ENCODE measurements at regions not wholly inside any gene's neighbourhood (a gene's known extent, or its start where the extent isn't known, plus 50 kb on each side); places are given as distances from the start of the nearest gene placed in this dataset.

DNA sequence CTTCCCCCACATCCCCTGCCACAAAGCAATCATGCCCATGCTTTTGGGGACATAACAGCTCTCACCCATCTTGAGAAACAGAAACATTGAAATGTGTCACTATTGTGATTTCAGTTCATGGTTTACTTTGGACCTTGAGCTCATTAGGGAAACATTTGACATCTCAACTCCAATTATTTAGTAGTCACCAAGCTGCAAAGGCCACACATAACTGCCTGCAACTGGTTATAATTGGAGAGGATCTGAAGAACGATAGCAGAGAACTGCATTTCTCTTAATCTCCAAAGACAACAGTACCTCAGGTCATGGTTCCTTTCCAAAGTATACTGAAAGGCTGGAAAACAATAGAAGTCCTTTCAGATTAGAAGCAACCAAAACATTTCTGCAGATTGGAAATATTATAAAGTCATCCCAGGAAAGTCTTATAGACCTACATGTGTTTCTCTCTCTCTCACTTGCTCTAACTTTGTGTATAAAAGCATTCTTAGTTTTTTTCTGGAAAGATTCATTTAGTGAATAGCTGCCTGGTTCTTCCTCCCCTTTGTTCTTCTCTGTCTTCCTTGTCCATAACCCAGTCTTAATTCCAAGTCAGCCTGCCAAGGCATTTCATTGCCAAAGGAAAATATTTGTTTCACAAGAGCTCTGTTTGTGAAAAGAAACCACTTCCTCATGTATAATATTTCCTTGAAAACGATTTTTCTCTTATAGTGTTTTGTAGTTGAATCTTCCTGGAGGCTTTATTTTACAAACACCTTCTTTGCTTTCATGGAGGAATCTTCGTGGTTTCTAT, 426.8 kb downstream of the ADGRL2 start:
- TF ChIP-seq EP300 (IDR thresholded peaks at IDR 0.05) (no peak), POLR2AphosphoS5 (IDR thresholded peaks at IDR 0.05) (no peak), POLR2A (IDR thresholded peaks at IDR 0.05) (no peak)
- TF ChIP-seq, protein P1, sequence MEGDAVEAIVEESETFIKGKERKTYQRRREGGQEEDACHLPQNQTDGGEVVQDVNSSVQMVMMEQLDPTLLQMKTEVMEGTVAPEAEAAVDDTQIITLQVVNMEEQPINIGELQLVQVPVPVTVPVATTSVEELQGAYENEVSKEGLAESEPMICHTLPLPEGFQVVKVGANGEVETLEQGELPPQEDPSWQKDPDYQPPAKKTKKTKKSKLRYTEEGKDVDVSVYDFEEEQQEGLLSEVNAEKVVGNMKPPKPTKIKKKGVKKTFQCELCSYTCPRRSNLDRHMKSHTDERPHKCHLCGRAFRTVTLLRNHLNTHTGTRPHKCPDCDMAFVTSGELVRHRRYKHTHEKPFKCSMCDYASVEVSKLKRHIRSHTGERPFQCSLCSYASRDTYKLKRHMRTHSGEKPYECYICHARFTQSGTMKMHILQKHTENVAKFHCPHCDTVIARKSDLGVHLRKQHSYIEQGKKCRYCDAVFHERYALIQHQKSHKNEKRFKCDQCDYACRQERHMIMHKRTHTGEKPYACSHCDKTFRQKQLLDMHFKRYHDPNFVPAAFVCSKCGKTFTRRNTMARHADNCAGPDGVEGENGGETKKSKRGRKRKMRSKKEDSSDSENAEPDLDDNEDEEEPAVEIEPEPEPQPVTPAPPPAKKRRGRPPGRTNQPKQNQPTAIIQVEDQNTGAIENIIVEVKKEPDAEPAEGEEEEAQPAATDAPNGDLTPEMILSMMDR (IDR thresholded peaks at IDR 0.05) = no peak
- no peaks in the 10 kb centered on the region for H3K36me3 ChIP-seq
- H3K27me3 ChIP-seq = no peaks in the 10 kb centered on the region
- WGBS = 26% methylated on average over 3 of the region's 3 CpGs
- DNase-seq (ENCODE audit: low spot score in 2 of 2) = no peak
- peak overlapping the region; percentile 56 for H3K27ac ChIP-seq
- H3K4me1 ChIP-seq = peaks cover 26% of the 10 kb centered on the region
- no peak overlapping the region for H3K4me3 ChIP-seq
- no peaks in the 10 kb centered on the region for H3K9me3 ChIP-seq

DNA sequence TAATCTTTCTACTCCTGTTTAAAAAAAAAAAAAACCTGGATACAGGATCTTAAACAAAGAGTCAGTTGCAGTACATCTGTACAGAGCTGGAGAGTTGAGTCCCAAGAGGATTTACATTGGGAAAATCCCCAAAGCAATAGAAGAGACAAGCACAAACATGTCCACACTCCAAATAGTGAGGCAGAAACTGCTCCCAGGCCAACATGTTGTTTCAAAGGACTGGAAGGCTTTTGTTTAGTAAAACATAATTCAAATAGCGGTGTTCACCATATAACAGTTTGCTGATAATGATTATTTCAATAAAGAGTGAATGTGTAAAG, 425.4 kb downstream of the ADGRL2 start:
- Histone ChIP-seq H3K9me3 (no peaks in the 10 kb centered on the region), H3K36me3 (no peaks in the 10 kb centered on the region), H3K4me1 (peaks cover 26% of the 10 kb centered on the region), H3K27ac (no peak overlapping the region), H3K27me3 (no peaks in the 10 kb centered on the region), H3K4me3 (no peak overlapping the region)
- 32% methylated on average over 1 of the region's 1 CpG for WGBS
- DNase-seq (ENCODE audit: low spot score in 2 of 2) = no peak
- TF ChIP-seq, protein P1 (IDR thresholded peaks at IDR 0.05) = no peak

DNA sequence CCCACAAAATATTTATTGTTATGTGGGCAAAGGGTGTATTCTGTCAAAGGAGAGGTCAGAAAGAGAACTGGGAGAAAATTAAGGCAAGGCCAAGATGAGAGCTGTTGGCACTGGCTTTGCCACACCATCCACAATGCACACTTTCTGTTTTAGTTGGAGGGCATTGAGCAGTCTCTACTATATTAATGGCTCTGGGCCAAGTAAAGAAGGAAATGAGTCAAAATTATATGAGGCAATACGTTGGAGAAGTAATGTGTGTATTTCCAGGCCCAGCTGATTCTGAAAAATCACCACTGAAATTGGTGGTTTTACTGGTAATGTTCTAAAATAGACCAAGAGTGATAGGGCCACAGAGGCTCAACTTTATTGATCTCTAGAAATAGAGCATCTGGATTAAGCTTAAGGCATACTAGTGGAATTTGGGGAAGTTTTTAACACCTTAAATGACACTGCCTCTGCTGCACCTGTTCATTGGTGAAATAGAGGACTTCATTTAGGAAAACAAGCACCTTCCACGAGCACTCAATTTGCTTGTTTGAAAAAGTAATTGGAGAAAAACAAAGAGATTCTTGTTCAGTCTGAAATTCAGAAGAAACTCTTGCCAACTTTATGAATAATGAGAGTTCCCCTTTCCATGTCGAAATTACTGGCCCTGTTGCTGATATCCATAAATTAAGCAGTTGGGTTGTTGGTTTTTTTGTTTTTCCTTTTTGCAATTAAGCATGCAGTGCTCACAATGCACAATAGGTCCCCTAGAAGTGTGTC, 424.9 kb downstream of the ADGRL2 start:
- TF ChIP-seq POLR2AphosphoS5 (IDR thresholded peaks at IDR 0.05) (no peak), EP300 (IDR thresholded peaks at IDR 0.05) (no peak), POLR2A (IDR thresholded peaks at IDR 0.05) (no peak)
- TF ChIP-seq, protein P1 (IDR thresholded peaks at IDR 0.05) = no peak
- Histone ChIP-seq H3K27me3 (no peaks in the 10 kb centered on the region), H3K4me1 (peaks cover 26% of the 10 kb centered on the region), H3K4me3 (no peak overlapping the region), H3K9me3 (no peaks in the 10 kb centered on the region), H3K36me3 (no peaks in the 10 kb centered on the region), H3K27ac (peak overlapping the region; percentile 36)
- 10% methylated on average over 3 of the region's 3 CpGs for WGBS
- no peak for DNase-seq (ENCODE audit: low spot score in 2 of 2)

DNA sequence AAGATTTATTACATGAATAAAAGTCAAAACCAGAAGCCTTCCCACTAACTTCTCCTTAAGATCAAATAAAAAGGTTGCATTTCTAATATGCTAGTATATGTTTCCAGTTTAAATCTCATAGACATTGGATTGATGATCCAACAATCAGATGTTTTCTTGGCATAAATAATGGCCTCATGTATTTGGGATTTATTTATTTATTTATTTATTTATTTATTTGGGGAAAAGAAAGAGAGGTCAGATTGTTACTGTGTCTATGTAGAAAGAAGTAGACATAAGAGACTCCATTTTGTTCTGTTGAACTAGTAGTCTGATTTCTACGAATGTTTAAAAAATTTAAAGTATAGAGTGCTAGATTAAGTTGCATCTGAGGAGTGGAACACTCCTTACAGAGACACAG, 422.4 kb downstream of the ADGRL2 start:
- H3K9me3 ChIP-seq = no peaks in the 10 kb centered on the region
- WGBS = 95% methylated on average over 1 of the region's 1 CpG

DNA sequence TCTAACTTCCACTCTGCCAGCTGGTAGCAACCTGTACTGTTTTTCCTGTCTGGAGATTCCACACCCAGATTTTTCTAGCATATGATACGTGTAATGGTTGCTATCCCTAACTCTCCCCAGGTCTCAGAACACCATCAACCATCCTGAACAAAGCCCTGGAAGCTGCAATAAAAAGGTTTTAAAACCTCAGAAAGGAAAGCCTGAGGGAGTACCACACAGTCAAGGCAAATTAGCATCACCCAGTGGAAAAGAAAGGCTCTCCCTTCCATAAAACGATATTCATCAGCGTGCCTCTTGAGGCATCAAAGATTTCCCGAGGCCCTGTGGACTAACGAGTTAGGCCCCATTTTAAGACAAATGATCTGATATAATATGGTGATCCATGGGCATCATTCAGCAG, 421.0 kb downstream of the ADGRL2 start:
- WGBS = 88% methylated on average over 5 of the region's 5 CpGs
- no peaks in the 10 kb centered on the region for H3K9me3 ChIP-seq
- no peak for DNase-seq (ENCODE audit: low spot score in 2 of 2)
- H3K4me3 ChIP-seq = no peak overlapping the region
- no peak for TF ChIP-seq POLR2A (IDR thresholded peaks at IDR 0.05)
- no peak overlapping the region for H3K27ac ChIP-seq
- H3K27me3 ChIP-seq = no peaks in the 10 kb centered on the region
- H3K36me3 ChIP-seq = no peaks in the 10 kb centered on the region
- H3K4me1 ChIP-seq = peaks cover 16% of the 10 kb centered on the region

More for the DNA sequence above, 422.4 kb downstream of the ADGRL2 start:
- H3K27me3 ChIP-seq = no peaks in the 10 kb centered on the region
- H3K36me3 ChIP-seq = no peaks in the 10 kb centered on the region
- TF ChIP-seq, protein P1 (IDR thresholded peaks at IDR 0.05) = no peak
- TF ChIP-seq POLR2A (IDR thresholded peaks at IDR 0.05) (no peak), EP300 (IDR thresholded peaks at IDR 0.05) (no peak), POLR2AphosphoS5 (IDR thresholded peaks at IDR 0.05) (no peak)
- no peak overlapping the region for H3K4me3 ChIP-seq
- no peak overlapping the region for H3K27ac ChIP-seq
- H3K4me1 ChIP-seq = peaks cover 26% of the 10 kb centered on the region
- no peak for DNase-seq (ENCODE audit: low spot score in 2 of 2)

Measured in suprapubic skin (tissue), 4 donors.